ENCODE measurements at regions not wholly inside any gene's neighbourhood (a gene's known extent, or its start where the extent isn't known, plus 50 kb on each side); places are given as distances from the start of the nearest gene placed in this dataset.
A peak's percentile ranks its signal among the peaks of the same experiment; 100 is the strongest.

DNA sequence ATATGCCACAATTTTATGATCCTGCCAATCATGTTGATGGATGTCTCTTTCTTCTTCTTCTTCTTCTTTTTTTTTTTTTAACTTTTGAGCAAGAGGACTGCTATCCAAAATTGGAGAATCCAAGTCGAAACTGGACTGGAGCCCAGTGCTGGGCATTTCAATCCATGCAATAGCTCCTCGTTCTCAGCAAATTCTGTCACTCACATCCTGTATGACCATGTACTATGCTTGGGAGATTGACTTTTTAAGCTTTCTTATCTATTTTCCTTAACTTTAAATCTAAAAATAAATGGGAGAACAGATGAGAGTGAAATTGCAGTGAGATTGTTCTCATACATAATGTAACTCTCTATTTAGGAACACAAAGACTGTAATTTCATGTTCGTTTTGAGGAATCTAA lies 123.0 kb upstream of the PUDP start:
- no peak for DNase-seq

DNA sequence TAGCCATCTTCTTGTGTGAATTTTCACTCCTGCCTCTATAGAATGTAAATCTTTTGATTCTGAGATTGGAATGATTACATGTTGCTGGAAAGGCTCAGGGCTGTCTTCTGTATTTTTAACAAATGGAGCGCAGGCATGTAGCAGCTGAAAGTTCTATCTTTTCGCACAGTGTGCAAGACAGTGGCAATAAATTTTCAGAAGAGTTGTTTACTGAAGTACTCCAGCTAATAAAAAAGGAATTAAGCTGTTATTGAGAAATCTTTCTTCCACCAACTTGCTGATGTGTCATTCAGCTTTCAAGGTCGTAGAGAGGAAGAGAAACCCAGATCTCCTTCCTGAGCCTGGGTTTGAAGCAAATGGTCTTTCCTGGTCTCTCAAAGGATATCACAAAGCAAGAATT lies 122.0 kb upstream of the PUDP start:
- DNase-seq = peak in 1 of 3 experiments; percentile 38

DNA sequence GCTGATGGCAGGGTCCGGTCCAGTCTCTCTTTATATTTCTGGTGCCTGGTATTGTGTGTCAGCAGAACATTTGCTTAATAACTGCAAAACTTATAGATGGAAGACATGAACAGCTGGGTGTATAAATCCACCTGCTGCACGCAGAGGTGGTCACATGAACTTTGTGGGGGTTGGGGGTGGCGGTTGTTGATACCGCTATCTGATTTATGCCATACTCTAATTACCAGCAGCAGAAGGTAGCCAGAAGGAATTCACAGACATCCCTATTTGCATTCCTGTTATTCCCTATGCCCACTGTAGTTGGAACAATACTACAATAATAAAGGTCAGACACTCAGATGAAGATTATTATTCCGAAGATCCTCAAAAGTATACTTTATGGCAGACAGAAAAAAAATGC lies 121.6 kb upstream of the PUDP start:
- DNase-seq = peak in 1 of 3 experiments; percentile 26

DNA sequence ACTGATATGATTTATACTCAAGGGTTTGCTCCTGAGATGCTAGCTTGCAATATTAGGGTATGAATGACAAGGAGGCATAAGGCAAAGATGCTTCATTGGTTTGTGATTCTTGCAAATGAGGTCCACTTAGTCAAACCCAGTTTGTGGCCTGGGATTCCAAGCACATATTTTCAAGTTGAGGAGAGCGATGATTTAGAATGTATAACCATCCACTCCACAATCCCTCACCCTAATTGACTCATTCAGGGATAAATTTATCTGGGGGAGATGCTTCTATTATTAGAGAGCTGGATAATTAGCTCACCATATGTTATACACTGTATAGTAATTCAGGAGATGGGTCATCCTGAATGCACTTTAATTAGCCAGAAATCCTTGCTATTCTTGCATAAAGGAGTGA lies 118.3 kb upstream of the PUDP start:
- no peak for DNase-seq

- DNase-seq = no peak
Observed at GRCh38 chrX:7264399-7264798, 116.4 kb upstream of the PUDP start.

GRCh38 chrX:7263961-7264360 lies 116.0 kb upstream of the PUDP start:
- DNase-seq = peak in 1 of 3 experiments; percentile 28

GRCh38 chrX:7263330-7263729 lies 115.4 kb upstream of the PUDP start:
- DNase-seq = peak in 1 of 3 experiments; percentile 35

- no peak for DNase-seq
Observed at GRCh38 chrX:7262551-7262950, 114.6 kb upstream of the PUDP start.

DNA sequence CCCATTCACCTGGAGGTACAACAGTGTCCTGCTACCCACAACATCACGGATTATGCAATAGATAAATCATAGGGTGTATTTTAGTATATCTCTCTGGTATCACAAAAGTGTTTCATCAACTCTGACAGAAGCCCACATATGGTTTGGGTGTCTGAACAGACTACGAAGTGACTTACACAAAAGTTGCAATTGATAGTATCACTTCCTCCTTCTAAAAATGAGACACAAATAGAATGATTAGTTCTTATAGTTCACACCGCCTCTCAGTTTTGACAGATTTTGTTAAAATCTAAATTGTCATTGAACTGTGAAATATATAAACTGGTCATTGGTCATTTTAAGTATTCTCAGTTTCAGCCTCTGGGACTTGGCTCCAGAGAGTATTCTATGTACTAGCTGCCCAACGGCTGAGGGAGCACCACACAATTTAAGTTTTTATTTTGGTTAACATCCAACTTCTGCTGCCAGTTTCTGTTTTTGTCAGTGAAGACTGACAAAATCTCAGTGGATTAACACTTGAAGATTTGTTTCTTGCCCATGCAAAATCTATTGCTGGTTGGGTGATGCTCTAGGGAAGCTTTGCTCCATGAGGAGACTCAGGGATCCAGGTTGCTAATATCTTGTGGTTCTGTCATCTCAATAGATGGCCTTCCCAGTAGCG lies 113.8 kb upstream of the PUDP start:
- no peak for DNase-seq

DNA sequence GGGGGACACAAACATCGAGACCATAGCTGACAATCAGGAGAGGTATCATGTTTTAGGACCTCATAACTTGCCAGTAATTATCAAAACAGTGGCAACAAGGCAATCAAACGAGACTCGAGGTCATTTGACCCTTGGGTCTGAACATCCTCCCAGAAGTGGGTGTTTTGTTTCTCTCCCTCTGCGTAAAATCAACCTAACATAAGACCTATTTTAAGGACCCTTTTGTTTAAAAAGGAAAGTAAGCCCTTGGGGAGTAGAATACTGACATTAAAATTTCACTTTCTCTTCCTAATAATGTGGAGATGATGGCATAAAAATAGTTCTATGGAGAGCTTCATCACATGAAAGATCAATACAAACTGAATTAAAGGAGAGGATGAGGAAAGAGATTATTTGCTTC lies 106.2 kb upstream of the PUDP start:
- no peak for DNase-seq

DNA sequence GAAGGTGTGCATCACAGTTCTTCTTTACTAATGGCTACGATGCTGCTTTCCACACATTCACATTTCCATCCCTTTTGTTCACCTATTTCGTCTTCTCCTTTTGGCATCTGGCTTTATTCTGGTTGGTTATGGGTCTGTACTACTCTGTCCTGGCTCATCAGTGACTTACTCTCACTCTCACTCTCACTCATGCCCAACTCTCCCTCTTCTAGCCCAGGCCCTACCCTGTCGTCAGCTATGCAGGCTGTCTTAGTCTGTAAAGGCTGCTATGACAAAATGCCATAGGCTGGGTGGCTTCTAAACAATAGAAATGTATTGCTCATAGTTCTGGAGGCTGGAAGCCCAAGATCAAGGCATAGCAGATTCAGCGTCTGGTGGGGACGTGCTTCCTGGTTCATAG lies 105.6 kb upstream of the PUDP start:
- no peak for DNase-seq

DNA sequence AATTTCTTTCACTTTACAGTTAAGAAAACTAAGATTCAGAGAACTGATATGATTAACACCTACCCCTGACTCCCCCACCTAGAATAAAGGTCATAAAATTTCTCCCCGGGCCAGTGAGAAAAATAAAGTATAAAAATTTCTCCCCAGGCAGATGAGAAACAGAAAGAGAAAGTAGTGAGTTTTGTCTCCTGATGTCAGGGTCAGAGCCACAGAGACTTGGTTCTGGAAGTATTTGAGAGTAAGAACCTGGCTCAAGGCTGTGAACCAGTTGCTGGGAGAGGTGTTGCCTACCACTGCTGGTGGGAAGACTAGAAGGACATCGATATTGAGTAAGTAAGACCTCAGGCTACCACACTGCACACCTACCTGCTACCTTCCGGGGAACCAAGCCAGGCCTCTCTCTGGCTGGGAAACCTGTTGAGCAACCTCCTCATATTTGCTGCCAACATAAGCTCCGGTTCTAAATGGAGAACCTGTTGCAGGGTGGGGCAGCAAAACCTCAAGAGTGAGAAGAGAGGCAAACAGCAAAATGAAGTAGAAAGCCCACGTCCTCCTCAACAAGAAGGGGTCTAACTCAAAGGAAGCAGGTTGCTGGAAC lies 104.2 kb upstream of the PUDP start:
- DNase-seq = no peak

- no peak for DNase-seq
Observed at GRCh38 chrX:7247346-7247745, 99.4 kb upstream of the PUDP start.

GRCh38 chrX:7244405-7244804 lies 96.5 kb upstream of the PUDP start:
- DNase-seq = no peak

DNA sequence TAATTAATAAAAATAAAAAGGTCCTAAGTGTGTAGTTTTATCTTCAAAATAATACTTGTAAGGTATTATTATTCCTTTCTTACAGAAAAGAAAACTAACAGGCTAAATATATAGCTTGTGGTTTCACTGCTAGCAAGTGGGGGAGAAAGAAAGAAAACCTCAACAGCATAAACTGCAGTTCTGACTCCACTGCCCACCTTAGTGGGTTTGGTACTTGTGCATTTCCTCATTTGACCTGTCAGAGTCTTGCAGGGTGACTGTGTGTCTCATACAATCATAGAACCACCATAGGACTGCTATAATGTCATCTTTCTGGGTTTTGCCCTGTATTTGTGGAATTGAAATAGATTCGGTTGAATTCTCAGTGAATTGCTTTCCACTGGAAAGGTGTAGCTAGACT lies 94.7 kb upstream of the PUDP start:
- no peak for DNase-seq

DNA sequence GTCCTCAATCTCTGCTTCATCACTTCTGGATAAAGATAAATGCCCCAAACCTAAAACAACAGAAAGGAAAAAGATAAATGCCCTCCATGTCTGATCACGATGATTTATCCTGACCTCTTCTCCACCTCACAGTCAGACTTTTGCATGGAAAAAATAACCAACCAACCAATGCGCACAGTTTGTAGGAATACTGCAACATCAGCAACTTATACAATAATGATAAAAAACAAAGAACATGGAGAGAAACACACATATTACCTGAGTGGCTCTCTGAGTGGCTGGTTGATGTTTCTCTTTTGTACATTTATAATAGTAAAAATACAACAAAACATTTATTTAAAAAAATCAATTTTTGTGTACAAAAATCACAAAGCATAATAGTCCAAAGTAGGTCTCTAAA lies 93.0 kb upstream of the PUDP start:
- DNase-seq = no peak

DNA sequence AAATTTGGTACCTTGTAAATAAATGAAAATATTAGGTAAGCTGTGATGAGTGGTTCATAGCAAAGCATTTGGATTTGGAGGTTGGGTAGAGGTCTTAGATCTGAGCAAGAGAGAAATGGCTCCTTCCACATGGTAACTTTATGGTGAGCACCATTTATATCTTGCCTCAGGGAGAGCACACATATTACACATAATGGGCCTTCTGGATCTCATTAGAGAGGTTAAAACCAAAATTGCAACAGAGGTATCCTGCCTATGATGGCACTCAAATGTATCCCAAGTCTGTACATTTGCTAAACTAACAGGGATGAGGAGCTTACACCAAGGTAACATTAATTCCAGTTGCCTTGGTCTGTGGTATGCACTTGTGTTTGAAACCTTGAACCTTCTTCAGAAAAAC lies 87.1 kb upstream of the PUDP start:
- no peak for DNase-seq

GRCh38 chrX:7233580-7234406 lies 85.8 kb upstream of the PUDP start:
- DNase-seq = no peak

GRCh38 chrX:7228226-7228625 lies 80.3 kb upstream of the PUDP start:
- DNase-seq = no peak

DNA sequence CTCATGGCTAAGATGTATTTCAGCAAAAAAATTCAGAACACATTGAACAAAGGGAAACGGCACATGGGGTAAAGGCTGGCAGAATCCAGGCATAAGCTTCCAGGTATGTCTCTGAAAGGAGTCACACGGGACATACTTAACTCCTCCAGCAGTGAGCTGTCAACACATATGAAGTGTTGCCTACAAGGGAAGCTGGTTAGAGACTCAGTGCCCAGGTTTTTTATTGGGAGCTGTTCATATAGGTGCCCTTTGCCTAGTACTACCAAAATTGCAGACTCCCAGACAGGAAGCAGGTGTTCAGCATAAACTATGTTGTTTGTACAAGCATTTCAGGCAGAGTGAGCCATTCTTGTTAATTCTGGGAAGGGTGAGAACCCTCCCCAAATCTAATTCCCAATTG lies 77.4 kb upstream of the PUDP start:
- DNase-seq = peak in 1 of 3 experiments; percentile 41

- no peak for DNase-seq
Observed at GRCh38 chrX:7223271-7223670, 75.3 kb upstream of the PUDP start.

DNA sequence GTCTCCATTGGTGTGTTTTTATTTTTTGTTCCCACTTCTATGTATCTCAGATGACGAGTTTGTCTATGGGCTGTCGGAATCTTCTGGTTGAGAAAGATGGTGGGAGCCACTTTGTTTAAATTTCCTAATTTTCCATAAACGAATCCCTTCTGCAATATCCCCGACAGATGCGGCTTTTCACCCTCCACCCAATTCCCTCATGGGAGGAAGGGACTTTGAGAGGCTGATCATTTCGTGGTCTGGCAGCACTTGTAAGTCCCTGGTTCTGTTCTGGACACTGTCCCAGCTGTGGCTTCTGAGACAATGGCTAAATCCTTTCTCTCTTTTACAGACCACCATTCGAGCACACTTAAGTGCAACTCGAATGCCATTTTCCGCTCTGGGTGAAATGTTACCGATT lies 72.2 kb upstream of the PUDP start:
- DNase-seq = no peak

GRCh38 chrX:7219153-7219705 lies 71.3 kb upstream of the PUDP start:
- no peak for DNase-seq
